ENCODE measurements at regions not wholly inside any gene's neighbourhood (a gene's known extent, or its start where the extent isn't known, plus 50 kb on each side); places are given as distances from the start of the nearest gene placed in this dataset.
"Not testable (repeated sequence)": the region's sequence is repeated elsewhere in the genome, so short reads cannot be mapped to it uniquely, and the experiment has no call there.

DNA sequence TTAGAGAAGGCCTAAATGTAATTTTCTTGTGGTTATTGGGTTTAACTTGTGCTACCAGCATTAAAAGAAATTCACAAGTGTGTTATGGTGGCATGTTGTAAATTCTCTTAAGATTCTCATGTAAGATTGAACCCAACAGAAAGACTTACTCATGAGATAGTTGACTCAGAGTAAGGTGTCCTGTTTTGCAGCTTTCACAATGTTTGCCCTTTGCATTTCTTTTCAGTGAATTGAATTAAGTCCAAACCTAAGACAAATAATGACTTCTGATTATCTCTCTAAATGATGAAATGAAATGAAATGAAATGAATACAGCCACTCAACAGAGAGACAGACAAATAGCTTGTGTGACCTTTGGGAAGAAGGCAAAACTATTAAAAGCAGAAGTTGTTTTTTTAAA is 1696.9 kb upstream of the WWC1 start:
- Histone ChIP-seq H3K36me3 (ENCODE audit: insufficient read depth) (no peaks in the 10 kb centered on the region), H3K4me1 (ENCODE audit: insufficient read depth) (no peaks in the 10 kb centered on the region), H3K4me3 (ENCODE audit: low read depth, low read length) (no peak overlapping the region), H3K27ac (ENCODE audit: low read depth) (no peak overlapping the region)
- no peak for DNase-seq (ENCODE audit: extremely low spot score)

DNA sequence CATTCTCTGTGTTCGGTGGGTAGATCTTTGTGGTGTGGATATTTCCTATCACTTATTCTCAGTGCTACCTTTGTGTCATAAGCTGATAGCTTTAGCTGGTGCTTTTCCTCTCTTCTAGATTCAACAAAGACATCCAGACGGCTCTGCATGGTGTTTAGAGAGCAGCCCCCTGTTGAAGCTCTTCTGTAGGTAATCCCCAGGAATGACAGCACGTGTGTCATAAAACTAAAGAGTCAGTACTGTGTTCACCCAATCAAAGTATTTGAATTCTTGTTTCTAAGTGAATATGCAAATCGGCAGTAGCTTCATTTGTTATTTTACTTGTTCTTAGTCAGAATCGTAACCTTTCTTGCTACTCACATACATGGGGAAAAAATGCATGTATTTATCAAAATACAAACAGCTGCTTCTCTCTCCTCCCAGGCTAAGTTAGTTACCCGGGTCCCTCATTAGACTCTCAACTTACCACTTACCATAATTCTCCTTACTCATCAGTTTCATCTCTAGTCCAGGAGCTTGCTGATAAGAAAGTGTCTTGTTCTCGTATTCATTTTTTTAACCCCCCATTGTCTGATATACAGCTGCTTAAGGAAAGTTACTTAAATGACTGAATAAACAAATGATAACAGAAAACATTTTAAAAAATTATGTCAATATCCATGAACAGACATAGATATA is 1696.0 kb upstream of the WWC1 start:
- Histone ChIP-seq H3K36me3 (ENCODE audit: insufficient read depth) (no peaks in the 10 kb centered on the region), H3K4me3 (ENCODE audit: low read depth, low read length) (no peak overlapping the region), H3K27ac (ENCODE audit: low read depth) (no peak overlapping the region), H3K4me1 (ENCODE audit: insufficient read depth) (no peaks in the 10 kb centered on the region)
- 45% methylated on average over 7 of the region's 7 CpGs for WGBS
- no peak for DNase-seq (ENCODE audit: extremely low spot score)

DNA sequence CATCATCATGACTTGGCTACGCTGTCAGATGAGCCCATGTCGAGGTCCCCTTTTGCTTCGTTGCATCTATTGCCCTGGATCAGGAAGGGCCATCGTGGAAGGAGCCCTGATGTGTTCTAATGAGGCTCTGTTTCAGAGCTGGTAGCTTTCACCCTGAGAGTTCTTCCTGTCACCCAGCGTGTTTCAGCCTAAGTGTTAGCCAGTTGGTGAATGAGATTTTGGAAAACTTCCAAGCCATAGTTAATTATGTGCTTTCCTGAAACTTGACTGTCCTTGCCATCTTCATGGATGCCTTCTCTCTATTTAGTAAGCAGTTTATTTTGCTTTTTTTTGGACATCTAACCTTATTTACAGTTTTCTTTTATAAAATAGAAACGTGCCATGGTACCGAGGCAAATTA is 1695.4 kb upstream of the WWC1 start:
- Histone ChIP-seq H3K4me3 (ENCODE audit: low read depth, low read length) (no peak overlapping the region), H3K36me3 (ENCODE audit: insufficient read depth) (no peaks in the 10 kb centered on the region), H3K27ac (ENCODE audit: low read depth) (no peak overlapping the region), H3K4me1 (ENCODE audit: insufficient read depth) (no peaks in the 10 kb centered on the region)
- no peak for DNase-seq (ENCODE audit: extremely low spot score)
- WGBS, result 79% methylated on average over 7 of the region's 7 CpGs

- 75% methylated on average over 2 of the region's 2 CpGs for WGBS
- no peak for DNase-seq (ENCODE audit: extremely low spot score)
- H3K4me1 ChIP-seq (ENCODE audit: insufficient read depth), result no peaks in the 10 kb centered on the region
- H3K4me3 ChIP-seq (ENCODE audit: low read depth, low read length), result no peak overlapping the region
- no peak overlapping the region for H3K27ac ChIP-seq (ENCODE audit: low read depth)
- H3K36me3 ChIP-seq (ENCODE audit: insufficient read depth), result no peaks in the 10 kb centered on the region
Observed at GRCh38 chr5:166602271-166602670, 1689.2 kb upstream of the WWC1 start.

DNA sequence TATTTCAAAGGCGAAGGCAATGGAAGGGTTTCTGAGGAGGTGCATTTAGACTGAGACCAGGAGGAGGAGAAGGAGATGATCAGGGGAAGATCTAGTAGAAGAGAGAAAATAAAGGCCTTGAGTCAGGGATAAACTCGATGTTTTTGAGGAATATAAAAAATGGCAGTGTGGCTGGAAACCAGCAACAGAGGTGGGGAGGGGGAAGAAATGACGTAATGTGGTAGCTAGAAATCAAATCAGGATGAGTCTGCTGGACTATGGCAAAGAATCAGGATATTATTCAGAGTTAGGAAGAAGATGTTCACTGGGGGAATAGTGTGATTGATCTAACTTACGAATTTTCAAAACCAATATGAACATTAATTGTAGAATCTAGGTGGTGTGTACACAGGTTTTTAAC is 1673.9 kb upstream of the WWC1 start:
- 83% methylated on average over 4 of the region's 4 CpGs for WGBS
- H3K27ac ChIP-seq (ENCODE audit: low read depth), result no peak overlapping the region
- H3K4me3 ChIP-seq (ENCODE audit: low read depth, low read length), result no peak overlapping the region
- H3K36me3 ChIP-seq (ENCODE audit: insufficient read depth), result no peaks in the 10 kb centered on the region
- DNase-seq (ENCODE audit: extremely low spot score), result no peak
- no peaks in the 10 kb centered on the region for H3K4me1 ChIP-seq (ENCODE audit: insufficient read depth)

- DNase-seq (ENCODE audit: extremely low spot score), result no peak
- Histone ChIP-seq H3K27ac (ENCODE audit: low read depth) (no peak overlapping the region), H3K36me3 (ENCODE audit: insufficient read depth) (no peaks in the 10 kb centered on the region), H3K4me3 (ENCODE audit: low read depth, low read length) (no peak overlapping the region), H3K4me1 (ENCODE audit: insufficient read depth) (no peaks in the 10 kb centered on the region)
- WGBS, result 66% methylated on average over 5 of the region's 5 CpGs
Observed at GRCh38 chr5:166618526-166618925, 1672.9 kb upstream of the WWC1 start.

DNA sequence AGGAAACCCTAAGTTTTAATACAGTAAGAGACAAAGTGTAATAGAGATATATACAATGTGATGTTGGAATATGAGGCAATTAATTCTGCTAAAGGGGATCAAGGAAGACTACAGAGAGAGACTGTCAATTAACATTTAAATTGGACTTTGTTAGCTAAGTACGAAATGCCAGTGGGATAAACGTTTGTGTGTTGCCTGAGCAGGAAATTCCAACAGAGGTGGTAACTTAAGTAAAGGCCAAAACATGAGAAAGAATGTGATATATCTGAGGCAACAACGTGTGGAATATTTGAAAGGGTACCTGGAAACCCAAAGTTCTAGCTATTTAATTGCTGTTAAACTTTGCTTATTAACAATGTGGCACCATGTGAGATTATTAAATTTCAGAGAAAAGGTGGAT is 1666.9 kb upstream of the WWC1 start:
- no peaks in the 10 kb centered on the region for H3K4me1 ChIP-seq (ENCODE audit: insufficient read depth)
- DNase-seq (ENCODE audit: extremely low spot score), result no peak
- WGBS, result 28% methylated on average over 3 of the region's 3 CpGs
- H3K36me3 ChIP-seq (ENCODE audit: insufficient read depth), result no peaks in the 10 kb centered on the region
- no peak overlapping the region for H3K27ac ChIP-seq (ENCODE audit: low read depth)
- no peak overlapping the region for H3K4me3 ChIP-seq (ENCODE audit: low read depth, low read length)

DNA sequence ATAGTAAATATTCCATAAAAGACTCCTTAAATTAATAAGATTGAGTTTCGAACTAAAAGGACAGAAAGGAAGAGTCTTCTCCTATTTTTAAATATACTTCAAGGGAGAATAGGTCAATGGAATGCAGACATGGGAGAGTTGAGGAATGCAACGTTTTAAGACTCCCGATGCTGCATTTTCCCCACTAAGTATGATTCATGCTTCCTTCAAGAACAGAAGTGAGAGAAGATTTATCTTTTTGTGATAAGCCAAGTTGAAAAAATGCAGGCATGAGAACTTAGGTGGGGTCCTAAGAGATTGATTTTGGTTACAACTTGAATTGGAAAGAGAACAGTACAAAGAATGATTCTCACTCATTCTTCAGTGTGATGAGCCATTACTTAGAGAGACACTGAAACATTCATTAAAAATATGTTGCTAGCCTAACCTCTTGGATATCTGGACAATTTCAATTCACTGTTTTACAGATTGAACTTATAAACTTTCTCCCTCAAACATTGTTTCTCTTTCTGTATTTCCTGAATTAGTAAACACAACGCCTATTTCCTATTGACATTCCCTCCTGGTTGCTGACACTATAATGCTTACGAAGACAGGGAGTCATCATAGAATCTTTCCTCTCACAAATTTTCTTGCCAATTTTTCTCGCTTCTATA is 1666.1 kb upstream of the WWC1 start:
- H3K4me1 ChIP-seq (ENCODE audit: insufficient read depth), result no peaks in the 10 kb centered on the region
- H3K4me3 ChIP-seq (ENCODE audit: low read depth, low read length), result no peak overlapping the region
- H3K27ac ChIP-seq (ENCODE audit: low read depth), result no peak overlapping the region
- WGBS, result 48% methylated on average over 6 of the region's 6 CpGs
- H3K36me3 ChIP-seq (ENCODE audit: insufficient read depth), result no peaks in the 10 kb centered on the region
- DNase-seq (ENCODE audit: extremely low spot score), result no peak

DNA sequence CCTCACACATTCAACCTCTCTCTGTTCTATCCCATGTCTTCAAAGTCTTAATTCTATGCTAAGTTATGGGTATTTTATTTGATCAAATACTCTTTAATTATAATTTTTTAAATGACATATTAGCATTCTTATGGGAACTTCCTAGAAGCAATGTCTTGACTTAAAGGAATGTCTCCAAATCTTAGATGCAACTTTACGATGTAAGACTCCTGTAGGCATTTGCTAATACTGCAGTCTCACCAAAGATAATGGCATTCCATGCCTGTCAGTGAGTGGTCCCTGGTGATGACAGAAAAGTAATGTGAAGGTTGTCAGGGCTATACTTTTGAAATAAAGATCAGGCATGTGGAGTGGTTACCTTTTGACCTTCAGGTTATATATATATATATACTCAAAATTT is 1654.2 kb upstream of the WWC1 start:
- no peaks in the 10 kb centered on the region for H3K4me1 ChIP-seq (ENCODE audit: insufficient read depth)
- no peak overlapping the region for H3K4me3 ChIP-seq (ENCODE audit: low read depth, low read length)
- no peaks in the 10 kb centered on the region for H3K36me3 ChIP-seq (ENCODE audit: insufficient read depth)
- 89% methylated on average over 1 of the region's 1 CpG for WGBS
- DNase-seq (ENCODE audit: extremely low spot score), result no peak
- H3K27ac ChIP-seq (ENCODE audit: low read depth), result no peak overlapping the region

DNA sequence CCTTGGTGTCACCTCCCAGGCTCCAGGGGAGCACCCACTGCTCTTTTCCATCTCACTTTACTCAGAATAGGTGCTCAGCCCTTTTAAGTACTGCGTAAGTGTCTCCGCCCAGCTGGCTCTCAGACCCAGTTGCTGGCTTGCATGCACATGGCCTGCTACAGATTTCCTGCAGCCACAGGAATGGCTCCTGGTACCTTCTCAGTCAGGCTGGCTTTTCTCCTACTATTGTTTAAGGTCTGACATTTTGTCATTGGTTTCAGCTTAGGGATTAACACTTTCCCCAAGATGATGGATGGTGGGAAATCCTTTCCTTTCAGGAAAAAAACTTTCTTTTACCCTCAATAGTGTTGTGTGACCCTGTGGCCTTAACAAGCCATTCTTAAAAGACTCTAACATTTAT is 1652.3 kb upstream of the WWC1 start:
- H3K27ac ChIP-seq (ENCODE audit: low read depth), result no peak overlapping the region
- 91% methylated on average over 2 of the region's 2 CpGs for WGBS
- DNase-seq (ENCODE audit: extremely low spot score), result no peak
- no peaks in the 10 kb centered on the region for H3K36me3 ChIP-seq (ENCODE audit: insufficient read depth)
- no peaks in the 10 kb centered on the region for H3K4me1 ChIP-seq (ENCODE audit: insufficient read depth)
- no peak overlapping the region for H3K4me3 ChIP-seq (ENCODE audit: low read depth, low read length)

GRCh38 chr5:166640136-166640535 is 1651.3 kb upstream of the WWC1 start:
- WGBS, result 58% methylated on average over 10 of the region's 10 CpGs

DNA sequence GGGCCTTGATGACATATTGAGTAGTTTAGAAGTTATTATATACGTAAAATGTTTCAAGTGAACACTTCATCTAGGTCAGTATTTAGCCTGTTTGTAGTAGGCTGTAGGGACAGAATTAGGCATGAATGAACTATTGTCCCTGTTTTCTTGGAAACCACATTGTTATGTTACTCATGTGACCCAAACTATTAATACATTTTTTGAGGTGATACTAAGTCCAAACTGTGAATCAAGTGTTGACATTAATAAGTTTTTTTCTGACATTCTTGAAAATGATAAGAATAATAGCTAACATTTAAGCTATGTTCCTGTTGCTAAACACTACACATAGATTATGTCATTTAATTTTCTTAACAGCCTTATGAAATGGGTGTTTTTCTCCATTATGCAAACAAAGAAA is 1642.7 kb upstream of the WWC1 start:
- Histone ChIP-seq H3K36me3 (ENCODE audit: insufficient read depth) (no peaks in the 10 kb centered on the region), H3K27ac (ENCODE audit: low read depth) (no peak overlapping the region), H3K4me1 (ENCODE audit: insufficient read depth) (no peaks in the 10 kb centered on the region), H3K4me3 (ENCODE audit: low read depth, low read length) (no peak overlapping the region)
- WGBS, result 73% methylated on average over 1 of the region's 1 CpG
- no peak for DNase-seq (ENCODE audit: extremely low spot score)

More at GRCh38 chr5:166640136-166640535, 1651.3 kb upstream of the WWC1 start:
- H3K36me3 ChIP-seq (ENCODE audit: insufficient read depth); H3K27ac ChIP-seq (ENCODE audit: low read depth); H3K4me3 ChIP-seq (ENCODE audit: low read depth, low read length); DNase-seq (ENCODE audit: extremely low spot score); H3K4me1 ChIP-seq (ENCODE audit: insufficient read depth): not testable (repeated sequence)

GRCh38 chr5:166649676-166650075 is 1641.8 kb upstream of the WWC1 start:
- H3K4me3 ChIP-seq (ENCODE audit: low read depth, low read length), result no peak overlapping the region
- no peak for DNase-seq (ENCODE audit: extremely low spot score)

DNA sequence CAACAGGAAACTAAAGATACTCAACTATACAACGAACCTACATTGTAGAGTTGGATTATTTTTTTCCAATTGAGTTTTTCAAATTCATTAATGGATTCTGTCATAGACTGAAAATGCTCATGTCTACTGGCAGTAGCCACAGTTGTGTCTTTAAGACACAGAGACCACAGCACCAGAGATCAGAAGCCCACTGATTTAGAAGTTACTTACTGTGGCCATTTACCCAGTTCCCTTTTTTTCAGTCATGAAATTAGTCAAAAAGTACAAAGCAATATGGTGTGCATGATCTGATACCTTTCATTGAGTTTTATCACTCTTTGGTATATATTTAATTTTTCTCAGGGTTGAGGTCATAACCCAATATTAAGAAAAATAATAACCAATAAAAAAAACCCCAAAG is 1640.2 kb upstream of the WWC1 start:
- no peak overlapping the region for H3K27ac ChIP-seq (ENCODE audit: low read depth)
- no peak for DNase-seq (ENCODE audit: extremely low spot score)
- no peaks in the 10 kb centered on the region for H3K4me1 ChIP-seq (ENCODE audit: insufficient read depth)
- no peaks in the 10 kb centered on the region for H3K36me3 ChIP-seq (ENCODE audit: insufficient read depth)
- H3K4me3 ChIP-seq (ENCODE audit: low read depth, low read length), result no peak overlapping the region
- whole genome bisulfite sequencing, result 83% methylated on average over 1 of the region's 1 CpG

More at GRCh38 chr5:166649676-166650075, 1641.8 kb upstream of the WWC1 start:
- Histone ChIP-seq H3K36me3 (ENCODE audit: insufficient read depth) (no peaks in the 10 kb centered on the region), H3K27ac (ENCODE audit: low read depth) (no peak overlapping the region), H3K4me1 (ENCODE audit: insufficient read depth) (no peaks in the 10 kb centered on the region)
- WGBS, result 28% methylated on average over 1 of the region's 1 CpG
